Endodermal cell (in vitro differentiated cells): ENCODE measurements at regions not wholly inside any gene's neighbourhood (a gene's known extent, or its start where the extent isn't known, plus 50 kb on each side); places are given as distances from the start of the nearest gene placed in this dataset.

ENCODE experiments used
- DNase-seq: peaks from one replicate; pipeline ENCODE4 v3.0.0-alpha.2; 2017
- H3K27ac ChIP-seq: 2 replicates; pipeline ENCODE4 v1.5.1; 2013; ENCODE audit warnings: mild to moderate bottlenecking, low read depth, low read length, moderate library complexity
- H3K27me3 ChIP-seq: 2 replicates; pipeline ENCODE4 v1.6.1; 2013; ENCODE audit warnings: mild to moderate bottlenecking, low read length, moderate library complexity; ENCODE audit not compliant: insufficient read depth, control insufficient read depth, poor library complexity, severe bottlenecking
- H3K36me3 ChIP-seq: 2 replicates; pipeline ENCODE4 v1.7.0; 2013; ENCODE audit warnings: mild to moderate bottlenecking, low read length, moderate library complexity; ENCODE audit not compliant: control insufficient read depth, insufficient read depth
- H3K4me1 ChIP-seq: one replicate; pipeline ENCODE4 v1.7.0; 2013; ENCODE audit warnings: low read length; ENCODE audit not compliant: control insufficient read depth, insufficient read depth
- H3K4me3 ChIP-seq: 2 replicates; pipeline ENCODE4 v1.5.1; 2013; ENCODE audit warnings: mild to moderate bottlenecking, low read length, moderate library complexity
- H3K9ac ChIP-seq: 2 replicates; pipeline ENCODE4 v1.6.1; 2013; ENCODE audit warnings: mild to moderate bottlenecking, low read length, moderate library complexity; ENCODE audit not compliant: poor library complexity, severe bottlenecking; ENCODE audit errors: extremely low read depth
- H3K9me3 ChIP-seq: 2 replicates; pipeline ENCODE4 v1.6.1; 2013; ENCODE audit warnings: mild to moderate bottlenecking, low read length, moderate library complexity; ENCODE audit not compliant: control insufficient read depth
- H3K27ac Mint-ChIP-seq: 2 replicates; pipeline ENCODE4 v1.8.0; 2020; ENCODE audit warnings: mixed read lengths
- H3K27me3 Mint-ChIP-seq: 2 replicates; pipeline ENCODE4 v1.8.0; 2021; ENCODE audit warnings: mild to moderate bottlenecking, mixed read lengths; ENCODE audit not compliant: insufficient read depth
- H3K36me3 Mint-ChIP-seq: 2 replicates; pipeline ENCODE4 v1.8.0; 2020; ENCODE audit warnings: low read depth, mixed read lengths
- H3K4me1 Mint-ChIP-seq: 2 replicates; pipeline ENCODE4 v1.8.0; 2020; ENCODE audit warnings: mixed read lengths
- H3K4me3 Mint-ChIP-seq: 2 replicates; pipeline ENCODE4 v1.8.0; 2020; ENCODE audit warnings: mild to moderate bottlenecking, moderate library complexity, mixed read lengths
- H3K9me3 Mint-ChIP-seq: 2 replicates; pipeline ENCODE4 v1.8.0; 2020; ENCODE audit warnings: mild to moderate bottlenecking, mixed read lengths
- WGBS, 2 experiments: methylation state at CpG; one replicate each; pipeline versions ENCODE4 v1.1.5 to v1.1.7; 2013; ENCODE audit warnings: missing lambda C conversion rate in 2 of 2, mixed read lengths in 1 of 2; ENCODE audit not compliant: insufficient coverage in 1 of 2, insufficient read length in 1 of 2; 5-methylcytosine and 5-hydroxymethylcytosine counted together
- TF ChIP-seq, protein P1 (sequence below): fragments of 200-600 bp; sonication (generic); conservative IDR thresholded peaks from 2 replicates; pipeline ENCODE4 v1.5.0; 2021; ENCODE audit warnings: antibody characterized with exemption, mild to moderate bottlenecking

- no peak for DNase-seq
- H3K9ac ChIP-seq, result no peak overlapping the region
- H3K4me3 ChIP-seq, result no peak overlapping the region
- peaks cover 23% of the 10 kb centered on the region for H3K27me3 Mint-ChIP-seq
- H3K36me3 ChIP-seq, result no peaks in the 10 kb centered on the region
- no peak overlapping the region for H3K4me3 Mint-ChIP-seq
- peaks cover 3% of the 10 kb centered on the region for H3K9me3 Mint-ChIP-seq
- H3K27ac Mint-ChIP-seq, result no peak overlapping the region
- H3K4me1 Mint-ChIP-seq, result peaks cover 8% of the 10 kb centered on the region
- TF ChIP-seq, protein P1, sequence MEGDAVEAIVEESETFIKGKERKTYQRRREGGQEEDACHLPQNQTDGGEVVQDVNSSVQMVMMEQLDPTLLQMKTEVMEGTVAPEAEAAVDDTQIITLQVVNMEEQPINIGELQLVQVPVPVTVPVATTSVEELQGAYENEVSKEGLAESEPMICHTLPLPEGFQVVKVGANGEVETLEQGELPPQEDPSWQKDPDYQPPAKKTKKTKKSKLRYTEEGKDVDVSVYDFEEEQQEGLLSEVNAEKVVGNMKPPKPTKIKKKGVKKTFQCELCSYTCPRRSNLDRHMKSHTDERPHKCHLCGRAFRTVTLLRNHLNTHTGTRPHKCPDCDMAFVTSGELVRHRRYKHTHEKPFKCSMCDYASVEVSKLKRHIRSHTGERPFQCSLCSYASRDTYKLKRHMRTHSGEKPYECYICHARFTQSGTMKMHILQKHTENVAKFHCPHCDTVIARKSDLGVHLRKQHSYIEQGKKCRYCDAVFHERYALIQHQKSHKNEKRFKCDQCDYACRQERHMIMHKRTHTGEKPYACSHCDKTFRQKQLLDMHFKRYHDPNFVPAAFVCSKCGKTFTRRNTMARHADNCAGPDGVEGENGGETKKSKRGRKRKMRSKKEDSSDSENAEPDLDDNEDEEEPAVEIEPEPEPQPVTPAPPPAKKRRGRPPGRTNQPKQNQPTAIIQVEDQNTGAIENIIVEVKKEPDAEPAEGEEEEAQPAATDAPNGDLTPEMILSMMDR, result no peak
- no peaks in the 10 kb centered on the region for H3K36me3 Mint-ChIP-seq
- no peaks in the 10 kb centered on the region for H3K4me1 ChIP-seq
- no peaks in the 10 kb centered on the region for H3K9me3 ChIP-seq
- 90 to 100% methylated on average over 1 of the region's 1 CpG for WGBS, 2 experiments
- no peak overlapping the region for H3K27ac ChIP-seq
- peaks cover 23% of the 10 kb centered on the region for H3K27me3 ChIP-seq
Measured at GRCh38 chr4:153074486-153074885, 129.8 kb upstream of the TRIM2 start.

DNA sequence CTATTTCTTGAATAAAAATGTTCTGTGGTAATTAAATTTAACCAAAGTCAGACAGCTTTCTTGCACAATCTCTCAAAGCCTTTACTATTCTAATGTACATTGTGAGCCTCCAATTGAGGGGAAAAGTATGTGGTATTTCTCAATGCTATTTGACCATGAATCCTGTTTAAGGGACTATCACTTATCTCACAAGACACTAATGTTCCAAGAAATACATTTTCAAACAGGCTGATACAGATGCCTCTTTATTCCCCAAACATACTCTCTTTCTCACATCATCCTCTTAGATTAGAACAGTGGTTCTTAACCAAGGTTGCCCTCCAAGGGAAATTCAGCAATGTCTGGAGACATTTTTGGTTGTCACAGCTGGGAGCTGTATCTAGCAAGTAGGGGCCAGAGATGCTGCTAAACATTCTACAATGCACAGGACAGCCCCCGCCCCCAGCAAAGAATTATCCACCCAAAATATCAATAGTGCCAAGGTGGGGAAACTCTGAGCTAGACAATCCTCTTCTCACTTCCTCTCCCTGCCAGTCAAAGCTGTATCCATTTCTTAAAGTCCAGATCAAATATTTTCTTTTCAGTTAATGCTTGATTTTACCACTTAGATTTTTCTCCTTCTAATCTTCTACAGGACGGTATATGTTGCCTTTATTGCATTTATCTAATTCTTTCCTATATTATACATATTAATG lies 129.2 kb upstream of the TRIM2 start:
- Histone ChIP-seq H3K9ac (no peak overlapping the region), H3K27ac (no peak overlapping the region), H3K27me3 (peaks cover 23% of the 10 kb centered on the region), H3K4me3 (no peak overlapping the region), H3K36me3 (no peaks in the 10 kb centered on the region), H3K9me3 (no peaks in the 10 kb centered on the region), H3K4me1 (no peaks in the 10 kb centered on the region)
- H3K27me3 Mint-ChIP-seq, result peaks cover 23% of the 10 kb centered on the region
- H3K9me3 Mint-ChIP-seq, result peaks cover 3% of the 10 kb centered on the region
- WGBS, 2 experiments, result 86 to 100% methylated on average over 1 to 2 of the region's 2 CpGs
- TF ChIP-seq, protein P1, result no peak
- no peak overlapping the region for H3K4me3 Mint-ChIP-seq
- no peak overlapping the region for H3K27ac Mint-ChIP-seq
- H3K4me1 Mint-ChIP-seq, result peaks cover 8% of the 10 kb centered on the region
- H3K36me3 Mint-ChIP-seq, result no peaks in the 10 kb centered on the region
- DNase-seq, result no peak

GRCh38 chr4:153075836-153076518 lies 128.3 kb upstream of the TRIM2 start:
- no peaks in the 10 kb centered on the region for H3K36me3 Mint-ChIP-seq
- H3K27me3 Mint-ChIP-seq, result peaks cover 25% of the 10 kb centered on the region
- no peak overlapping the region for H3K4me3 Mint-ChIP-seq
- H3K27ac ChIP-seq, result no peak overlapping the region
- H3K27me3 ChIP-seq, result peaks cover 23% of the 10 kb centered on the region
- peaks cover 3% of the 10 kb centered on the region for H3K9me3 Mint-ChIP-seq
- H3K4me1 Mint-ChIP-seq, result peaks cover 8% of the 10 kb centered on the region
- no peaks in the 10 kb centered on the region for H3K9me3 ChIP-seq
- TF ChIP-seq, protein P1, result no peak
- 92 to 94% methylated on average over 2 to 4 of the region's 4 CpGs for WGBS, 2 experiments
- H3K9ac ChIP-seq, result no peak overlapping the region
- H3K4me1 ChIP-seq, result no peaks in the 10 kb centered on the region
- no peak for DNase-seq
- H3K4me3 ChIP-seq, result no peak overlapping the region
- H3K27ac Mint-ChIP-seq, result no peak overlapping the region
- no peaks in the 10 kb centered on the region for H3K36me3 ChIP-seq
